DND-41 (cell line): ENCODE measurements at regions not wholly inside any gene's neighbourhood (a gene's known extent, or its start where the extent isn't known, plus 50 kb on each side); places are given as distances from the start of the nearest gene placed in this dataset.

Experiments used
- EZH2 ChIP-seq: IDR thresholded peaks from 3 replicates; pipeline ENCODE4 v1.6.1; 2012; ENCODE audit warnings: borderline replicate concordance, low read depth, mild to moderate bottlenecking, moderate library complexity, low read length, inconsistent platforms; ENCODE audit not compliant: severe bottlenecking
- TF ChIP-seq, protein P1 (sequence below): IDR thresholded peaks from 2 replicates; pipeline ENCODE4 v1.5.1; 2012; ENCODE audit warnings: borderline replicate concordance, low read length, moderate library complexity, mild to moderate bottlenecking; ENCODE audit not compliant: poor library complexity, severe bottlenecking; ENCODE audit errors: extremely low read depth

DNA sequence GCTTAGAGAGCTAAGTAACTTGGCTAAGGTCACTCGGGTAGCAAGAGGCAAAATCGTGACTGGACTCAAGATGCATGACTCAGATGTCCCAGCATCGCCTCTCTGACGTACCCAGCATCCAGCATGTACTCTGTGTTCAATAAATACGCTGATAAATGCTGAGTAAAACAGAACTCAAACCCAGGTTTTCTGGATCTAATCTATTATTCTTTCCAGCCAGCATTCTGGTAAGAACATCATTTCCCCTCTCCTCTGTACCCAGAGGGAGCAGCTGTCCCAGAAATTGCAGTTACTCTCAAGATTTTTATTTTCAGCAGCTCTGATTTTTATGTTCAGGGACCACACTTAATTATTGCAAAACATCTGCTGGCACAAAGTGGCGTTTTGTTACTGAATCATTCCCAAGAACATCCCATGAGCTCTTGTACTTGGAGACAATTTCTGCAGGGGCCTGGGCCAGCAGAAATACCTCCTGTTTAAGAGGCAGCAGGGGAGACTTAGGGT is 249.0 kb downstream of the PRDM2 start:
- TF ChIP-seq, protein P1, sequence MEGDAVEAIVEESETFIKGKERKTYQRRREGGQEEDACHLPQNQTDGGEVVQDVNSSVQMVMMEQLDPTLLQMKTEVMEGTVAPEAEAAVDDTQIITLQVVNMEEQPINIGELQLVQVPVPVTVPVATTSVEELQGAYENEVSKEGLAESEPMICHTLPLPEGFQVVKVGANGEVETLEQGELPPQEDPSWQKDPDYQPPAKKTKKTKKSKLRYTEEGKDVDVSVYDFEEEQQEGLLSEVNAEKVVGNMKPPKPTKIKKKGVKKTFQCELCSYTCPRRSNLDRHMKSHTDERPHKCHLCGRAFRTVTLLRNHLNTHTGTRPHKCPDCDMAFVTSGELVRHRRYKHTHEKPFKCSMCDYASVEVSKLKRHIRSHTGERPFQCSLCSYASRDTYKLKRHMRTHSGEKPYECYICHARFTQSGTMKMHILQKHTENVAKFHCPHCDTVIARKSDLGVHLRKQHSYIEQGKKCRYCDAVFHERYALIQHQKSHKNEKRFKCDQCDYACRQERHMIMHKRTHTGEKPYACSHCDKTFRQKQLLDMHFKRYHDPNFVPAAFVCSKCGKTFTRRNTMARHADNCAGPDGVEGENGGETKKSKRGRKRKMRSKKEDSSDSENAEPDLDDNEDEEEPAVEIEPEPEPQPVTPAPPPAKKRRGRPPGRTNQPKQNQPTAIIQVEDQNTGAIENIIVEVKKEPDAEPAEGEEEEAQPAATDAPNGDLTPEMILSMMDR, result no peak
- no peak for TF ChIP-seq EZH2
